ENCODE measurements at regions not wholly inside any gene's neighbourhood (a gene's known extent, or its start where the extent isn't known, plus 50 kb on each side); places are given as distances from the start of the nearest gene placed in this dataset.

DNA sequence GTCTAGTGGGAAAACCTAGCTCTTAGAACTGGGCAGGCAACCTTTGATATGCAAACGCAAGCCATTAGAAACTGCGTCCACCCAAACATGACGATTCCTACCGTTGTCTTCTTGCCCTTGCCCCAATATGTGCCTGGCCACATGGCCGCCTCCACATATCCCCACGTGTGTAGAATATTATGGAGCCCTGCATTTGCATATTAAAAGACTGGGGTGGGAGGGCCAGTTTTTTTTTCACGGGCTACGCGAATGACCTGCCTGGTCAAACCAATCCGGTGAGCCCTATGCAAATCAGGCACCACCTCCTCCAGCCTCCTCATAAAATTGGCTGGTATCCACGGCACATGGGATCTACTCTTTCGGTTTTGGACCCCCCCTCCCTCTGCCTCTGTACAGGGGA is 381.0 kb upstream of the RGMA start:
- DNase-seq = peak in 1 of 2 experiments; percentile 56

DNA sequence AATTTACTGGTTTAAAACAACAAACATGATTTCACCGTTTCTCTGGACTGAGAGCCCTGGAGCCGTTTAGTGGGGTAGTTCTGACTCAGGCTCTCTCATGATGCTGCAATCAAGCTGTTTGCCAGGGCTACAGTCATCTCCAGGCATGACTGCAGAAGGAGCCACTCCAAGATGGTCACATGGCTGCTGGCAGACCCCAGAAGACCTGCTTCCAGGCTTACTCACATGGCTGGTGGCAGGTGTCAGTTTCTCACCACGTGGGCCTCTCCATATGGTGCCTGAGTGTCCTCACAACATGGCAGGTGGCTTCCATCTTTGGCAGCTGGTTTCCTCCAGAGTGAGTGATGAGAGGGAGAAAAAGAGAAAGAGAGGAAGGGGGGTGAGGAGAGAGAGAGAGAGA is 378.3 kb upstream of the RGMA start:
- DNase-seq = no peak

DNA sequence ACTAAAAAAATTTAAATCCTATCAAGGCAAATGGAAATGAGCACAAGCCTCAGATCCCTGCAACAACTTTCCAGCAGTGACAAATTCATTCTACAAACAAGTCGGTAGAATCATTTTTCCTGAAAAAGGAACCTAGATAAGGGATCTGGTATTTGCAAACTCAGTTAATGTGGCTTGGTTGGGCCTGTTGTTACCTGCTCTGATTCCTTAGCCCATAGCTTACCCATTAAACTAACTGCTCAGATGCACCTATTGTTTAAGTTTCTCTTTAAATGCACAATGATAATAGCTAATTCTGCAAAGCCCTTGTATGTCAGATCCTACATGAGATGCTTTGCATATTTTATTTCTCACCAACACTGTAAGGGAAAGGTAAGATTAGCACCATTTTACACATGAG is 377.4 kb upstream of the RGMA start:
- peak in 1 of 2 experiments; percentile 26 for DNase-seq

DNA sequence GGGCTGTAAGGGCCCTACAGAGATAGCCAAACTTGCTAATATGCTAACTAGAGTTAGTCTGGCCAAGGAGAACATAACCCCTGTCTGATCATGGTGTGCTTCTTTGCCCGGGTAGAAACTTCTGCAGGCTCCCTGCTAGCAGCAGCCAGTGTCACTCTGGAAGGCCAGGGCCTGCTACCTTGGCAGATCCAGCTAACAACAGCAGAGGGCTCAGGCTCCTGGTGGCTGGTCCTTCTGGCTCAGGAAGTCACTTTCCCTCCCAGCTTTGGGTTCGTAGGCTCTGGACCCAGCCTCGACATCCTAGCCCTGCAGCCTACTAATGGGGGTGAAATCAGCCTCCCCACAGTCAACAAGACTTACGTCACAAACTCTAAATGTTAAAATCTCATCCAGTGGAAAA is 373.7 kb upstream of the RGMA start:
- no peak for DNase-seq

DNA sequence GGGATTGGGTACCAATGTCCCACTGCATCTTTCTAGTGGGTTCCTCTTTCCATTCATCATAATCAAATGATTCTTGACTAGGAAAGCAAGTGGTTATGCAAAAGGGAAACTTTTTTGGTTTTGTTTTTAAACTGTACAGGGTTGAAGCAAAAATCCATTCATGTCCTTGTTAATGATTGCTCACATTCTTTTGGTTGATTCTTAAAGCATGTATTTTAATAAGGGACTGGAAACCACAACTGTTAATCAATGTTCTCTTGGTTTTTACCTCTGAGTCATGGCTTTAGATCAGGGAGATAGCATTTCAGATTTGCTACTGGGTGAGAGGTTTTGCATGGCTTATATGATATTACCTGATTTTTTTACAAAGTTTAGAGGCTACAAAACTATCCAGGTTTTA is 371.7 kb upstream of the RGMA start:
- no peak for DNase-seq

DNA sequence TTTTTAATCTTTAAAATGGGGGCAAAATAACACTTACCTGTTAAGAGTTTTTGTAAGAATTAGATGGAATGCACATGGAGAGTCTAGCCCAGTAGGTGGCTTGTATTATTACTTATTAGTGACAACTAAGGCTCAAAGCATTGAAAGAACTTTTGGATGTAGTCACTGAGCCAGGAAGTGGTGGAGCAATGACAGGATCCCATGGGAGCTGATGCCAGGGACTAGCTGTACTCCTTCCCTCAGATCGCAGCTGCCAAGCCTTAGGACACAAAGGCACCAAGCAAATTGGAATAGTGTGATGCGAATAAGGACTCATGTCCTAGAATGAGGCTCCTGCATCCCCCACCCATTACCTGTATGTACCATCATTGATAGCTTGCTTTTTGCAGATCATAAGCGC is 370.4 kb upstream of the RGMA start:
- DNase-seq = no peak

DNA sequence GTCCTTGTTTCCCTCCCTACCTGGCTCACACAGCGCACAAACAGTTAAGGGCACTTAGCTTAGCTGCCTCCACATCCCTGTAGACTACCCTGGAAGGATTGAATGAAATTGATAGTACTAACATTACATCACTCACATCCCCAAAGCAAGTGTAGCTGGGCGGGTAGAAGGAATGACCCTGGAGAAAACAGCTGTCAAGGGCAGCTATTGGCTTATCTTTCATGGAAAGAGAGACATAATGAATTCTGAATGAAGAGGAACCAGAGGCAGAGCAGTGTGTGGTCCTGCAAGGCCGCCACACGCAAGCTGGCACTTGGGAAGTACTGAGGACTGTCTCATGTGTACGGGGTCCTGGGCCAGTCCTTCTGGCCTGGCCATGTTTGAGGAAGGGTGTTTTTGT is 369.6 kb upstream of the RGMA start:
- DNase-seq = no peak

DNA sequence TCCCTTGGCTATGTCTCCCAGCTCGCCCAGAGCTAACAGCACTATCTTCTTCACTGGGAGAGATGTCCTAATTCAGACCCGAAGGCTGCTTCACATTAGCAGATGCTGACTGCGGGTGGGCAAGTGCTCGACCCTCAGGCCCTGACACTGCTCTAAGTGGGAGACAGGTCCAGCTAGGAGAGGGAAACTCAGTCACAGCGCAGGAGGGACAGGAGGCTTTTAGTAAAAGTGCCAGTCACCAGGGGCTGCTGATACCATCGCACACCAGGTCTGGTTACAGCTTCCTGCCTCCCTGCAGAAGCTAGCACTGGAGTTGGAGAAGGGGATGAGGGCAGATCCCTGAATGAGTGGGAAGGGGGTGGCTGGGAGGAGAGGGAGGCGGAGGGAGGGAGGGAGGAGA is 365.8 kb upstream of the RGMA start:
- no peak for DNase-seq

DNA sequence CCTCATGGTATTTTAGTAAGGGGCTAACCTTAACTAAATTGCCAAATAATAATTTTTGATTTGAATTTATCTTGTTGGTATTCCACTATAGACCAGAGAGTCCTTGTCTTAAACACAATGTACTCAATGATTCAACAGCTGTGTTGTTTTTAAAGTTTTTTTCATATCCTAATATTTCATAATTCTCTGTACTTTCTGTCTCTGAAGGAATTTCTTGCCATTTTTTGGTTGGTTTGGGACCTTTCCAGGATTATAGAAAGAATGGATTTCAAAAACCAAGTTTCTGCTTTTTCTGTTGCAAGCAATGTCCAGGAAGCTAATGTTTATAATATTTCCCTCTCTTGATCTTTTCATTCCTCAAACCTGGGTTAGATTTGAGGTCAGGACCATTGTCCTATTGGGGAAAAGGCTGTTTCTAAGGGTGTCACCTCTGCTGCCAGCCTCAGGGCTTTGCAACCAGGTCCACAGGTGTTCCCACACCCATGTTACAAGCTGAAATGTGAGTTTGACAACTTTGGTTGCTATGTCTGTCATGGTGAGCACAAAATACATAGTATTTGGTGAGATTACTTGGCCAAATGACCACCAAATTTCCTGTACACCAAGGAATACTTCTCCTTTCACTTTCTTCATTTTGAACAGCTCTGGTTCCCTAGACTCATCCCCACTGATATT is 363.7 kb upstream of the RGMA start:
- DNase-seq = no peak

DNA sequence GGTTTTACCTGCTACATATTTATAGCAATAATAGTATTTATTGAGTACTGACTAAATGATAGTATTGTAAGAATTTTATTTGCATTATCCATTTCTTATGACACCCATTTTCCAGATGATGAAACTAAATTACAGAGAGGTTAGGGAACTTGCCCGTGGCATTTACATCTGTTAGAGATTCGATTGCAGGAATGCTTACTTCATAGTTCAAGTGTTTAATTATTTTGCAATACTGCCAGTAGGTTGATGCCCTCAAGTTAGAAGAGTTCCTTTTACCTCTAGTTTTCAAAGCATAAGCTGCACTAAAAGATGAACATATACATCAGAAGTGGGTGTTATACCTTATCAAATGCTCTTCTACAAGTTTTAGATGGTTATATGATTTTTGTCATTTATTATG is 362.8 kb upstream of the RGMA start:
- DNase-seq = no peak

DNA sequence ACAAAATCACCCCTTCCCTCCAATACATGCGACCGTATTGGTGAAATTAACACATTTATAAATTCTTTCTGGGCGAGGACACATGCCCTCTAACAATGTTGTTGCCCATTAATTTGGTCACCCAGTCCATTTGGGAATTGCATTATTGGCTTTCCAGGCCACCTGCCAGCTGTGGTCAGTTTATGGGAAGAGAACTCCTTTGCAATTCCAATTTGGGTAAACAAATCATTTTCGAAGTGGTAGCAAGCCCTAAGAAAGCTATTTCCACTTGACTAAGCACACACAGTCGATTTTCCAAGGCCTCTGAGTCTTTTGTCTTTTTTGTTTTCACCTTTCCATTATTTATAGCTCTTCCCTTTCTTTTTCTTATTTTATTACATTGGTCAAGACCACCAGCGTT is 362.3 kb upstream of the RGMA start:
- peak; percentile 65 to 74 for DNase-seq

DNA sequence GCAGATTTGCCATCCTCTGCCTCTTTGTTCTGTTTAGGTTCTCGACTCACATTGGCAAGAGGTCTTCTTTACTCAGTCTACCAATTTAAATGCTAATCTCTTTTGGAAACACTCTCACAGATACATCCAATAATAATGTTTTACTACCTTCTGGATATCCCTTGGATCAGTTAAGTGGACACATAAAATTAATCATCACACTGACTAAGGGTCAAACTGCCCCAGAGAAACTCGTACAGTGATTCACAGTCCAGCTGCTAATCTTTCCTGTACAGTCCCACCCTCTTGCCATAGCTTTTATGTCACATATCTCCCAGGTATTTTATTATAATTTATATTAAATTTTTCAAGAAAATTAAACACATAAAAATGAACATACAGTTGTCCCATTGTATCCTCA is 360.8 kb upstream of the RGMA start:
- no peak for DNase-seq

DNA sequence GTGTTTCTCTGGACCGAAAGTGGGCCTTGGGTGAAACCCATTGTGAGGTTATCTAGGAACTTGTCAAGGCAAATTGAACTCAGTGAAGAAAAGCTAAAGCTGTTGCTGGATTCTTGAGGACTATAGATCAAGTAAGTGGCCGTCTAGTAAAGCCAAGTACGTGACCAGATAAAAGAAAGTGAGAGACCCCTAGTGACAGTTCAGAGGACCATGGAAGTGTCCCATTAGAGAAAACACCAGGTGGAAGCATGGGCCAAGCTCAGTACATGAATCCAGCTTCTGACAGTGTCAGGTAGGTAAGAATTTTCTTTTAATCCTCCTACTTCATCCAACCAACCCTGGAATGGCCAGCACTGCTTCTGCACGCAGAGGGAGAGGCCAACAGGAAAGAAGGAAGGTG is 349.3 kb upstream of the RGMA start:
- DNase-seq = no peak

DNA sequence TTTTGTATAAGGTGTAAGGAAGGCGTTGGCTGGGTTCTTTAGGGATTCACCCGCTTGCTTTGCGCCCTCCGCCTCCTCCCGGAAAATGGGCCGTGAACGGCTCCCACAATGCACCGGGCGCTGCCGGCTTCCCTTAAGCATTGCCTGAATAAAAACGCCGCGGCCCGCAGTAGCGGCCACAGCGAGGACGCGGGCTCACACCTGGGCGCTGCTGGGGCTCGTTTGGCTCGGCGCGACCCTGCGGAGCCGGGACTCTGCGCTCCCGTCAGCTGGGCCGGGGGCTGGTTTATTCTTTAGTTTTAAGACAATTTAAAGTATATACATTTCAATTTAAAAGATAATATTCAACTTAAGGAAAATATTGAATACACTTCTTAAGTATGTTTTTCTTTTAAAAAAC is 343.5 kb upstream of the RGMA start:
- DNase-seq = no peak

DNA sequence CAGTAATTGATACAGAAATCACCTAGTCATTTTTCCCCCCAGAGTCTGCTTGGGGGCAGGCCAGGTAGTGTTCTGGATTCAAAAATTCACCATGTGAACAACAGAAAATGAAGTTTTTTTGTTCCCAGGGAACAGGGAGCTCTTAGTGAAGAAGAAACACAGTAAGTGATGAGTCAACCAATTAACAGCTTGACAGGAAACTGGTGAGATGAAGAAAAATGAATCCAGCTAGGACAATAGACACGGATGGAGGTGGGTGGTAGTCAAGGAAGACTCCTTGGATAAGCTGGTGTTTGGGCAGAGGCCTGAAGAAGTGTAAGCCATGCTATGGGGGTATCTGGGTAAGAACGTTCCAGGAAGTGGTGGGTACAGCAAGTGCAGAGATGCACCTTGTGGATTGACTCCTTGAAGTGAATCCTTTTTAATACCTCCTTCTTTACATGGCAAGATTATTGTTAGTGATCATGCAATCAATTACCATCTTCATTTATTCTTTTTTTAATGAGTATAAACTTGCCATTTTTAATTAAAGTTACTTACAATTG is 339.9 kb upstream of the RGMA start:
- no peak for DNase-seq

DNA sequence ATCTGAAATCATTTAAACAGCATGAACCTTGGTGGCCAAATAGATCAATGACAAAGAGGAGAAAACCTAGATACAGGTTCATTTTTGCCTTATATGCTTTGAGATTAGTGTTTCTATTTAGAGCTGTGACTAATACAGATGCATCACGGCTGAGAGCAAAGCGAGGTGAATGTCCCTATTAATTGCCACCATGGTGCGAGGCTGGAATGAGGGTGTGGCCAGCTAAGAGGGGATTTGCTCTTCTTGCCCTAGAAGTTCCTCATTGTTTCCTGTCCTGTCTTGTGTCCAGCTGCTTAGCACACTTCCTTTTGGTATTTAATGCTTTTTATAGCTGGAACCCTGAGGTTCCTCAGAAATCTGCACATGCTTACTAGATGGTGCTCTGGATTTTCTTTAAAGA is 339.1 kb upstream of the RGMA start:
- DNase-seq = no peak

DNA sequence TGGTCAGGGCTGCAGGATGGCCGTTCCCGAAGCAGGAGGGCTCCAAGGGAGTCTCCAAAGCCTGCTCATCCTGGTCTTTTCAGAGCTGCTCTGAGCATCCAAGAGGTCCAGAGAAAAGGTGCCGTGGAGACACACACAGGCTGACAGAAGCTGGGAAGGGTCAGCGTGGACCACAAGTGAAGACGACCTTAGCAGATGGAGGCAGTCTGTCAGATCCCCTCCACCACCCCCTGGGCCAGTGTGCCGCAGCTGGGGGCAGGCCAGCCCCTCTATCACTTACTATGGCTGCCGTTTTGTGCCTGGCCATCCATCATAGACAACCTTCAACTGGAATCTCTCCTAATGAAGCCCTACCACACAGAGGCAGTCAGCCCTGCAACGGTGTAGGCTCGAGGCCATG is 335.1 kb upstream of the RGMA start:
- DNase-seq = no peak

DNA sequence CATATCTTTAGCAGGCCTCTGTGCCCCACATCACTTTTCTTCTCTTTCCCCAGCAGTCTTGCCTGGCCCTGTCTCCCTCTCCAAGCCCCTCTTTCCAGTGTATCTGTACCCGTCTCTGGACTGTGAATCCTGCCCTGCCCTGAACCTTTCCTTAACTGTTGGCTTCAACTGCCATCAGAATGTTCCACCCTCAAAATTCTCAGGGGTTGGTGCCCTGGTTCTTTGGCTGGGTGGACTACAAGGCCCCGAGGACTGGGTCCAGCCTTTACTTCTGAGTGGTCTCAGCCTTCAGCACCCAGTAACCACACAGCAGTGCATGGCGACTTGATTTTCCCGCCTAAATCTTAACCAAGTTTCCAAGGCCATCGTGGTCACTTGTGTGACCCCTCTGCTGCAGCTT is 333.5 kb upstream of the RGMA start:
- DNase-seq = no peak

DNA sequence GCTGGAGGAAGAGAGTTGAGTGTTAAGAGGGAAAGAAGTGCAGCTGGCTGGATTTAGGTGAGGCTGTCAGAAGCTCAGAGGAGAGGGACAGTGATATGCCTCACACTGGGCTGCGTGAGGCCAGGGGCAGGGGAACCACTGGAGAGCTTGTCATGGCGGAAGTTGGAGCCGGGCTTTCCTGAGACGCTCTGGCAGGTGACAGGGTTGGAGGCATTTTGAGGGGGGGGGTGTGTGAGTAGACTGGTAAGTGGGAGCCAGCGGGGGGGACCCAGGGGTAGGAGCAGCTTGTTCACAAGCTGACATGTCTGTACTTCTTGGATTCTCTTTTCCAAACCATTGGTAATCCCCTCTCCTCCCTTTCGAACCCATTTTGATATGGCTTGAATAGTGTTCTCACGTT is 331.5 kb upstream of the RGMA start:
- DNase-seq = no peak

DNA sequence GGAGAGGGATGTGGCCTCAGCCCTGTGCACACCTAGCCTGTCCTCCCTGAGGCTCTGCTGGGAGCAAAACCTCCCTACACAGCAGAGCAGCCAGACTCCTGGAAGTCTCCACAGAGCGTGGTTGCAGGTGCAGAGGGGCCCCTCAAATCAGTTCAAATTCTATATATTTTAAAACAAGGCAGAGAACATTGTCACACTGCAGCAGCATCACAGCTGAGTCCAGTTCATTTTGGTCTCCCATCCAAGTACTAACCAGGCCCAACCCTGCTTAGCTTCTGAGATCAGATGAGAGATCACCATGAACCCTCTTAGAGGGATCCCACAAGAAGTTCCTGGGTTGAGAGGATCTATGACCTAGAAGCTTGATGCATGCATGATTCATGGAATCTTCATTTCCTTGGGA is 331.0 kb upstream of the RGMA start:
- no peak for DNase-seq

DNA sequence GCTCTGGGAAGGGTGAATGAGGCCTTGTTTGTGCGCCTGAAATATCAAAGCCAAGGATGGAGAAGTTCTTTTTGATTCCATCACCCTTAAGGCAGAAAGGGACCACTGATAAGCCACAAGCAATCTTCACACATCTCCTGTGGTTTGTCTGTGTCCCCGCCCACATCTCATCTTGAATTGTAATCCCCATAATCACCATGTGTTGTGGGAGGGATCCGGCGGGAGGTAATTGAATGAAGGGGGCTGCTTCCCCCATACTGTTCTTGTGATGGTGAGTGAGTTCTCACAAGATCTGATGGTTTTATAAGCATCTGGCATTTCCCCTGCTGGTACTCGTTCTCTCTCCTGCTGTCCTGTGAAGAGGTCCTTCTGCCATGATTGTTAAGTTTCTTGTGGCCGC is 329.6 kb upstream of the RGMA start:
- no peak for DNase-seq

DNA sequence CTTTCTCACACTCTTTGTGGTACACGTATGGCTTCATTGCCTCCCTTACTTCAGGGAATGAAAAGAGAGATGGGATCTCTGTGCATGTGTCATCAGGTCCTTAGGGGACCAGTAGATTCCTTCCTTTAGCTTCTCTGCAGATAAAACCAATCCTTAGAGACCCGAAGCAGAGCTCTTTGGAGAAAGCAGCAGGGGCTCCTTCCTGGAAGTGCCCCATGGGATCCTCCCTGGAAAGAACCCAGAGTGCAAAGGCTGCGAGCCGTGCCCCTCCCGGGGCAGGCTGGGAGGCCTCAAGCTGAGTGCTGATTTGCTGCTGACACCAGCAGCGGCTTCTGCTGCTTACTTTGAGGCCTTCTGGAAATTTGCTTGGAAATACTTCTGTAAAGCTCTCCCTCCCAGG is 328.6 kb upstream of the RGMA start:
- DNase-seq = no peak

DNA sequence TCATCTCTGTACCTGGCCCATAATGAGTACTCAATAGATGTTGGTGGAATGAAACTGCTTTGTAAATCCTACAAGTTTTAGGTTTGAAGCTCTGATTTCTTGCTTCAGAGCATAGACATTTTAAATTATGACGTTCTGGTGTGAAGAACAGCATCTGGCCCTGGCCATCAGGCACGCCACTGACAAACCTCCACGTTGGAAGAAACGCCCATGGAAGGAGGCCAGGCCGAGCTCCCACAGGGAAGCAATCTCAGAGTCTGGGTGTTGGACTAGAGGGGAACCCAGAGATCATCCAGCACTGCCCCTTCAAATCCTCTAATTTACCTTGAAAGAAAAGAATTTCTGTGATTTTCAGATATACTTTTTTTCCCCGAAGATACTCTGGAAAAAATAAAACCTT is 328.1 kb upstream of the RGMA start:
- DNase-seq = no peak

DNA sequence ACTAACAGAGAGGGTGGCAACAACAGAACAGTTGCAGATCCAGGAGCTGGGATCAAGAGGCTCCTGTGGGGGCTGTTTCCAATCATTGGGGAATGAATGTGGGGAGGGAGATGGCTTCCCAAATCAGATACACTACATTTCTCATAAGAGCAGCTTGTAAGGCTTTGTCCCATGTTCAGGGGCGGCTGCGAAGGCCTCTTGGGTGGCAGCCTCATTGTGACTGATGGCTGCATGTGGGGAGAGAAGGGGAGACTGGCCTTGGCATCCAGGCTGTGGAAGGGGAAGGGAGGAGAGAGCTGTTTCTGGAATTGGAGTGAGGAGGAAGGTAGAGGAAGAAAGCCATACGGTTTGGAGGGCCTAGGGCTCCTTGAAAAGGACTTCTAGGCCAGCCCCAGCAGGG is 326.6 kb upstream of the RGMA start:
- DNase-seq = no peak

DNA sequence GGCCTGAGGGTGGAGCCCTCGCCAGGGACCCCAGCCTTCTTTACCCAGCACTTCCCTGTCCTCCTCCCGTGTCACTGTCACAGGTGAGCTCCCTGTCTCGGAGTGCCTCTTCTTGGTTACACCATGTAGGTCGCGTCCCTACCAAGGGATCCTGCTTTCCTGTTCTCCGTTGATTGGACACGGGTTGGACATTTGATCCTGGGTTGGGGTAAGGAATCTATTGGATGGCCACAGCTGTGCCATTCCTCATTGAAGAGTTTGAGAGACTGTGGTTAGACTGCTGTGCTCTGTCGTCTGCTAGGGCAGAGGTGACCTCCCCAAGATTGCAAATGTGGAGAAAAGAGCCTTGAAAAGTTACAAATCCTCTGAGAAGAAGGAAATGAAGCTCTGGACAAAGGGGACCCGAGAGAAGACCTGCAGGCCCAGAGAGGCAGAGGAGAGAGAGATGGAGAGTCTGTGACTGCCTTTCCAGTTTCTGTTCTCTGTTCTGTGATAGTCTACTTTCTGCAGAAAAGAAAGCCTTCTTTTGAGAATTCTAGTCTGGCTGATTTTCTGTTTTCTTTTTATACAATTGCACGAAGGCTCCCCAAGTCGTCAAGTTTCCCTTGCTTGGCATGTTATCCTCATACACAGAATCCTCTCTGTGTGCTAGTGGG is 325.7 kb upstream of the RGMA start:
- DNase-seq = no peak
